Dermis microvascular lymphatic vessel endothelial cell (primary cell): ENCODE measurements at regions not wholly inside any gene's neighbourhood (a gene's known extent, or its start where the extent isn't known, plus 50 kb on each side); places are given as distances from the start of the nearest gene placed in this dataset.

Experiments used
- DNase-seq, 2 donors: peaks; one replicate each; pipeline versions ENCODE4 v3.0.0 to v3.0.0-alpha.2; 2010; ENCODE audit warnings: low read depth in 2 of 2

DNA sequence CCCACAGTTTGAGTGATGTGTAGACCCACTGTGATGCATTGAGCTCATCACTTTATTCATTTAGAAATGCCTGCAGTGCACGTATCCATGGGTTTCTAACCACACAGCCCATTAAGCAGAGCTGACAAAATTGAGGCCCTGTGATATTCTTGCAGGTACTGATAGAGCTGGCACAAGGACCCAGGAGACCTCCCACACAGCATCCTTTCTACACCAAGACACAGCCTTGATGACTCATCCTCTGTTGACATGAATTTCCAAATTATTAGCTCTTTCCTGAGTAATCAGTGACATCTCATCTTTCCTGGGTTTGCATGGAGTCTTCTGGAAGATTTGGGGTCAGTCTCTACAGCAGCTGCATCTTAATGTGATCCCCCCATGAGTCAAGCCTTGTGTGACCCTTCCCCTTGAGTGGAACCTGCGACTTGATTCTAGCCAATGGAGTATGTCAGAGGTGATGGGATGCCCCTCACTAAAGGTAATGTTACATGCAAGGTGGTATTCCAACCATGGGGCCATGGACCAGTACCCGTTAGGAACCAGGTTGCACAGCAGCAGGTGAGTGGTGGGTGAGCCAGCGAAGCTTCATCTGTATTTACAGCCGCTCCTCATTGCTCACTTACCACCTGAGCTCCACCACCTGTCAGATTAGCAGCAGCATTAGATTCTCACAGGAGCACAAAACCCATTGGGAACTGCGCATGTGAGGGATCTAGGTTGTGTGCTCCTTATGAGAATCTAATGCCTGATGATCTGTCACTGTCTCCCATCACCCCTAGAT is 181.1 kb upstream of the ARL4C start:
- DNase-seq, result no peak

DNA sequence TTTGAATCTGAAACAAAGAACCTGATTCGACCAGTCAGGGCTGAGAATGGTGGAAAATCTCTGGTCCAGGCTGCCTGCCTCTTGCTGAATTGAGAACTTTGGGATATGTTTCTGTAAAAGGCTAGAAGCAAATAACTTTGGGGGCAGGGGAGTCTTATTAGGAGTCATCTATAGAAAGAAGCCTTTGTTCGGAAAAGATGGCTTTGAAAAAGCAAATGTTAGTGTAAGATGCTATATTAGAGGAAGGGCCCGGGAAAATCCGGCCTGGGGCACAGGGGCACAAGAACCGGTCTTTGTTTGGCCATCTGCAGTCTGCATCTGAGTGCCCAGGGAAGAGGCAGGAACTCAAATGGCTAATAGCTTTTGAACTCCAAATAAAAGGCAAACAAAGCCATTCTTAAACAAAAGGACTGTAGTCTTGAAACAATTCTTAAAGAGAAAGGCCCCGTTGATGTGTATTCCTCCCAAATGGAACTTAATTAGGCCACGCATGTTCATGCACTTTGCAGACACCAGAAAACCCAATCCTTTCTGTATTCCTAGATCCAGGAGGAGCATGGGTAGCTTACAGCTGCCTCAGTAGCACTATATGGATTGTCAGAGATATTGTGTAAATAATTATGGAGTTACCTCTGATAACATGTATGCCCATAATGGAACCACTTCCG is 180.0 kb upstream of the ARL4C start:
- DNase-seq, result no peak

DNA sequence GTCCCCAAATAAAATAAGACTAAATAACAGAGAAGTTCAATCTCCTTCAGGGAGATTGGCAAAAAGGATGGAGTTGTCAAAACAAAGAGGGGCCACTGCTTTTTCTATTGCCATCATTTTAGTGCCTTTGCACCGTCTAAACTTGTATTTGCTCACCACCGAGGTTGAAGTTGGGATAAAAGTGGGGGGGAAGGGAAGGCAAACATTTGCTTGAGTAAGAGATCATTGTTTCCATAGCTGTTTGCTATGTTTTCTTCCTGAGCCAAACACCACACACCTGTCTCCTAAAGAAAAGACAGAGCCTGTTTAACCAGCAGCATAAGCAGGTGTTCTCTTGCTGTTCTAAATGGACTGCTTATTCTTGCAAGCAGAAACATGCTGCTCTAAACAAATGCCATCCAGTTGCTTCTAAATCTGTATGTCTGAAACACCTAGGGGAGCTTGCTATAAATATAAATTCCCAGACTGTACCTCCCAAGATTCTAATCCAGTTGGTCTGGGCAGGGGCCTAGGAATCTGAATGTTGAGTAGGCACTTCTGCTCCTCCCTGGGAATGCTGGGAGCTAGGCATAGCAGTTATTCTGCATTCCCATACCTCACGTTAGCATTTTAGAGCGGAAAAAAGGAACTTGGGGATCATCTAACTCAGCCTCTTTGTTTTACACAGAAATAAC is 179.4 kb upstream of the ARL4C start:
- no peak for DNase-seq

DNA sequence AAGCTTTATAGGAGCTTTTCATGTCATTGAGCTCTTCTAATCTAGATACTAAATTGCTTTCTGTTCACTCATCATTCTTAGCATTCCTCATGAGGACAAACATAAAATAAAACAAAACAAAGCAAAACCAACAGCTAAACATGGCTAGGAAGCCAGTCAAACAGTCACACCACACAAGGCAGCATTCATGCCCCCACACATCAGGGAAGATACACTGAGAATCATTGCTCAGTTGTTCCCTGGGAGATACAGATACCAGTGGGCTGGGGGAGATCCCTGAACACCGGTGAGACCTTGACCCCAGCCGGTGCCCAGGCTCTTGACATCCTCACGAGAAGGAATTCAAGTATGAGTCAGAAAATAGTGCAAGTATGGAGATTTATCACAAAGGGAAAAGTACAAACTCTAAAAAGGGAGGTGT is 177.9 kb upstream of the ARL4C start:
- DNase-seq, result peak in 1 of 2 donors; percentile 43

DNA sequence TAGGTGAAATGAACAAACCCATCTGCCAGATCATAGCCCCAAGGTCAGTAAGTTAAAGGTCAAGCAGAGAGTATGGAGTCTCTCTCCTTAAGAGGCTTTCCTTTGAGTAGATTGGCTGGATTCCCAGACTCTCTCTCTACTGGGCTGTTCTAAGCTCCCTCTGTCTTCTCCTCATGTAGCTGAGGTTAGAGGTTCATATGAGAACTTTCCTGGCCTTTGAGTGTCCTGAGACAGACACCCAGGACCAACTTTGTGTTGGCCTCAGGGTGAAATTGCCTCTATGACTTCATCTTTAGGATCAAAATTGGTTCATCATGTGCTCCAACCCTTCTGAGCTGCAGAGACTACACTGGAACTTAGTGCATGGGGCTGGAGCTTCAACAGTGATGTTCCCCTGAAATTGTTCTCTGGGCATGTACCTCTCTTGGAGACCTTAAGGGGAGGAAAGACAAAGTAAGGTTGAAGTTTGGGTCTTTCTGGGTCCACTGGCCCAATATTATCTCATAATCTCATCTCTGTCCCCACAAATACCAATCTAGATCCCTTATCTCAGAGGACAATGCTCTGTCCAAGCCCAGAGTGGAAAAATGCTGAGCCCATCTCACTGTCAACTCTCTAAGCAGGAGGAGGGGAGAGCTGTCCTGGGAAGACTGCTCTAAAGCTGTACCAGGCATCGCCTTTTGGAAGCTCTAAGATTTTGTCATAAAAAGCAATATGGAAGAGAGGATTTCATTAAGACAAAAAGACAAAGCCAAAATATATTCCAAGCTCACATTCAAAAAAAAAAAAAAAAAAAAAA is 177.3 kb upstream of the ARL4C start:
- DNase-seq, result no peak

DNA sequence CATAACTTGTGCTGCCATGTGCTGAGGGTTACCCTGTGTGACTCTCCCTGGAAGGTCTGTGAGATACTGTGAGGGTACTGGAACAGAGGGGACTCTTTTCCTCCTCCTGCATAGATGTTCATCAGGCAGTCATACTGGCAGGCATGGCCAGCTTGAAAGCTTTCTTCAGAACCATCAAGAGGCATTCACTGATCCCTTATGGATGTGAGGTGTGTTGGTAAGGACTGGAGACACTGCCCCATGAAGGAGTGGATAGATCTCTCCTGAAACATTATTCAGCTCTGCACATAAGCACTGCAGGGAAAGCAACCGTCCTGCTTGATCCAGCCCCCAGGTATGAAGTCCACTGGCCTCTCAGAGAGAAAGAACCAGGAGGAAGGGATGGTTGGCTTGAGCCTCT is 176.6 kb upstream of the ARL4C start:
- DNase-seq, result no peak

DNA sequence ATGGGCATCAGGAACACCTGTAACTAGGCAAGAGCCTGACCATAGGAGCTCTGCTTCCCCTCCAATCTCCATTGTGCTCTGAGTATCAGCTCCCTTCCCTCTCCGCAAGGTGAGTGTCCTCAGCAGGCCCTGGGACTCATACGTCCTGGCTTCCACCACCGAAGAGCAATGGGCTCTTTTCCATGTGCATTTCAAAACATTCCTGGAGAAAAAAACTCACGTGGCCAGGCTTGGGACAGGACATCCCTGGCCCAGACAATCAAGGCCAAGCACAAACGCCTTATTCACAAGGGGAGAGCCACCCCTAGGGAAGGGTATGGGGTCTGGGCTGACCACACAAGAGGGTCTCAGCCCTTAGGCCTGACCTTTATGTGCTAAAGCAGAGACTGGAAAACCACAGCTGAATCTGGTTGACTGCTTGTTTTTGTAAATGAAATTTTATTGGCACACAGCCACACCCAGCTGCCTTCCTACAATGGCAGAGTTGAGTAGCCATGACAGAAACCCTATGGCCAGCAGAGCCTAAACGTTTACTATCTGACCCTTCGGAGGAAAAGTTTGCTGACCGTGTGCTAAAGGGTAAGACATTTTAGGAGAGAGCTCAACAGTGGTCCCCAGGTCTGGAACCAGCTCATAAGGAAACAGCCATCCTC is 175.7 kb upstream of the ARL4C start:
- DNase-seq, result peak in 1 of 2 donors; percentile 44

DNA sequence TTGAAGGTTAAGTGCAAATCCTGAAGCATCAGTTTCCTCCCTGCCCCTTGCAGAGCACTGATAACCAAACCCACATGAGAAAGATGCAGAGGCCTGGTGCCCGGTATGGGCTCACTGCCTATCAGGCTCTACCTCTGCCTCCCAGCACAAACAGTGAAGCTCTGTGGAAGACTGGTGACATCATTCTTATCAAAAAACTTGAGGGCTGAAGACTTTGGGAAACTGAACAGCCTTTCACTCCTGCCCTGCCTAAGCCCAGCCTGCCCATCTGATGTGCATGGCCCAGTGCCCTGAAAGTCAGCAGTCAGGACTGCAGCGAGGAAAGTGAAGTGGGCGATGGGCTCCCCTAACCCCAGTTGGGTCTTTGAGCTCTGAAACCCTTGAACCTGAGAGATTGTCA is 174.8 kb upstream of the ARL4C start:
- DNase-seq, result no peak

DNA sequence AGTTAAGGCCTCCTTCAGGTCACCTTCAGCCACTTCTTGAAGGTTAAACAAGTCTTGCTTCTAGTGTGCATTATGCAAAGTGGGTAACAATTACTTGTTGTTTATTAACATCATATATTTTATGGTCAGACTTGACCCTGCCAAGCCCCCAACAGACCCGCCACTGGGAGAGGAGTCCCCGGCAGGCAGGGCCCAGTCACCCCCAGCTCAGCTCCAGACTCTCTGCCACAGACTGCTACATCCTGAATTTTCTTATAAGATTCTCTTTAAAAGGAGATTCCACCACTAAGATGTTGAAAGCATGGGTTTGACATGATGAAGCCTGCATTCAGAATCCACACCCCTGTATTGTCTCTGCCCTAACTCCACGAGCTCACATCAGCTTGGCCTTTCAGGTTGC is 174.3 kb upstream of the ARL4C start:
- no peak for DNase-seq

DNA sequence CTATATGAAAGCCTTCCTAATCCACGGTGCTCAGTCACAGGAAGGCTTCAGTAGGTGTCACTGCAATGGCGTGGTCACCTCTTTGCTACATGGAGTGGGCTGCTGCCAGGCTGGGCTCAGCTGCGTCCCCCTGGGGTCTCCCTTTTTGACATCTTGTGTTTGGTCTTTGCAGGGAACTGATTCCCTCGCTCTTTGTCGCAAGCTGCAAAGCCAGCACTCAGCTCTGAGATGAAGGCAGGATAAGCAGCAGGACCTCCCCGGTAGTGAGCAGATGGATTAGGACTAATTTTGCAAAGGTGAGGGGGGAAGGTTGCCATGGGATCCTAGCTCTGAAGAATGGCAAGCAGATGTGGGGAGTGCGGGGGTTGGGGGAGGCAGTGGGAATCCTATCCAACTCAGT is 173.9 kb upstream of the ARL4C start:
- no peak for DNase-seq

DNA sequence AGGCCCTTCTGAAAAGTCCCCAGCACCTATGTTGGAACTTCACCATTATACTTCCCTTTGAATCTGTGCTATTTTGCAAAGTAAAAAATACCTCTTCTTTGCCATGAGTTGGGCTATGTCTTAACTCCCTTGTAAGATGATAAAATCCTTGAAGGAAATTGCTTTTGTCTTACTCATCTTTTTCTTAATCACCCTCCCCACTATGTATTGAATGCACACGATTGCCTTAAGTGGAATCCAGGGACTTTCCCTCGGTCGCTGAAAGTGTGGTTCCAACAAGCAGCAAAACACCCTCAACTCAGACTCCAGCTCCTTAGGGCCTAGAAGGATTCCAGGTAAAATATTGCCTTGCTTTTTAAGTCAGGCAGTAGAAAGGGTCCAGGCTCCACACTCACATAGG is 173.2 kb upstream of the ARL4C start:
- peak in 1 of 2 donors; percentile 59 for DNase-seq

DNA sequence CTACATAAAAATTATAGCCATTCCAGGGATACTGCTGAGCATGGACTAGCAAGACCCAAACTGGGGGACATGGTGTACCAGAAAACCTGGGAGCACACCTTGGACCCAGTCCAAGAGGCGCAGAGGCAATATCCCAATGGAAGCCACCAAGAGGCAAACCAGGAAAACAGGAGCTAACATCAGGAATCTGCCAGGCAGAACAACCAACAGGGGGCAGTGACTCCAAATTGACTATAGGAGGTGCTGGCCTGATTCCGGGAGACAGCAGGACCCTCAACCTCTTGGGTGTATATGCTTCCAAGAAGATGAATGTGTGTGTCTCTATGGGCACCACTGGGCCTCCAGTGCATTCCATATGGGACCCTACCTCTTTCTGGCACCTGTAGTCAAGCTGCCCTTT is 172.7 kb upstream of the ARL4C start:
- no peak for DNase-seq

DNA sequence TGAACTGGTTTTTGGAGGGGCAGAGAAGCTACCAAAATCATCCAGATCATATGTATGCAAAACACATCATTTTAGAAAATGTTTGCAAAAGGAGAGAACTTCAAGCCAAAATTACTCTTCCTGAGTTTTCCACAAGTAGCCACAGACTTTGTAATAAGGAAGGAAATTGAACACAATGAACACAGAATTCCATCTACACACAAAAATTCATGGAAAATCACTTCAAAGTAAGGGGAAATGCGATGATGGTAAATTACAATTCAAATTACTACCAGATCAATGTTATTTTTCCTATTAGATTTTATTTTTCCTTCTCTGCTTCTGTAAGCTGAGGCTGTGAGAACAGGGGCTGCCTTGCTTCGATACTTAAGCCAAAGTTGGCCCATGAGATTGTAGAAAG is 172.1 kb upstream of the ARL4C start:
- peak in 1 of 2 donors; percentile 53 for DNase-seq

DNA sequence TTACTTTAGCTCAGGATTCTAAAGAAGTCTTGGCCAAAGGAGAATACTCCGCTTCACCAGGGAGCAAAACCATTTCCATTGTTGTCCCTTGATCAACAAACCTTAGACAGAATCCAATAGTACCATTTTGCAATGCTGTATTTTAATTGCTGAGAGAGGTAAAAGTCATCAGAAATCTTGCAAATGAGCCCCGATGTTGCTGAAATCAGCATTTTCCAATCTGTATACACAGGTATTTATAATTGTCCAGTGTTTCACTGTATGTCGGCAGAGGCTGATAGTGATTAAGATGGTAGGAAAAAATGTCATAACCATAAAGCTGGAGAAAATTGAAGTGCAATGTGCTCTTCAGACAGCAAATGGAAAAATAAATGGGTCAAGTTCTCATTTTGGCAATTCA is 170.0 kb upstream of the ARL4C start:
- no peak for DNase-seq

DNA sequence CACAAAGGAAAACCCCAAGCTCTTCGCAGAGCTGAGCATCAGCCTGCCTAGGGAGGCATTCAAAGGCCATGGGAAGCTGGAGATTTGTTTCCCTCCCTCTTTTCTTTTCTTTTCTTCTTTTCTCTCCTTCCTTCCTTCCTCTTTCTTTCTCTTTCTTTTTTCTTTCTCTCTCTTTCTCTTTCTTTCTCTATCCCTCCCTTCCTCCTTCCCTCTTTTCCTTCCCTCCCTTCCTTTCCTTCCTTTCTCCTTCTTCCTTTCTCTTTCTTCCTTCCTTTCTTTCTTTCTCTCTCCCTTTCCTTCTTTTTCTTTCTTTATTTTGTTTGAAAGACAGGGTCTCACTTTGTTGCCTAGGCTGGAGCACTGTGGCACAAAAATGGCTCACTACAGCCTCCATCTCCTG is 168.4 kb upstream of the ARL4C start:
- no peak for DNase-seq

DNA sequence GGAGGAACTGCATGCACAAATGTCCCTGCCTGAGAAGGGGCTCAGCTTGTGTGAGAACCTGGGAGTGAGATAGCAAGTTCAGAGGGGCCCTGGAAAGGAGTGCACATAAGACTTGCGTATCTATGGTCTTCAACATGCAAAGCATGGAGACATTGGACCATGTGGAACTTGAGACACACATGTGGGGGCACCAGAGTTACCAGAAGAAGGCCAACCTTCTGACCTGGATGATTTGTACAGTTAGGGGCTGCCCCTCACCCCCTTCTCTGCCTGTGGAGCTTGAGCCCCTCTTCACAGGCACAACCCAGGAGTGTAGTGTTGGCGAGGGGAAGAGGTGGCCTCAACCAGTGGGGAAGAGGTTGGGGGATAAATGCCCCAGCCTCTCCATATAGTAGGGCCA is 165.0 kb upstream of the ARL4C start:
- DNase-seq, result no peak

DNA sequence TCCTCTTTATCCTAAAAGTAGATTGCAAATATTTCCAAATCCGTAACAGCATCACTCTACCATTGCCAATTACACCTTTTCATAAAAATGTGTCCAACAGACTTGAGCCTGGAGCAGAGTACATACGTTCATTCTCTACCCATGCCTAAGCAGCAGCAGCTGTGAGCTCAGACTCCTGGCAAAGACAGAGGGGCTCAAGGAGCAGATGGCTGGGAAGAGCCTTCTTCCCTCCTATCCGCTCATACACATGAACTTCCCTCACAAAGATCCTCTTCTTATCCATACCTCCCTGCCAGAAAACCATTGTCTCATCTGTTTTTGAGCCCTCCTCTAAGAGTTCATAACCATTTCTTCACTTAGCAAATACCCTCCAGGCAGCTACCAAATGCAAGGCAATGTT is 164.3 kb upstream of the ARL4C start:
- no peak for DNase-seq

DNA sequence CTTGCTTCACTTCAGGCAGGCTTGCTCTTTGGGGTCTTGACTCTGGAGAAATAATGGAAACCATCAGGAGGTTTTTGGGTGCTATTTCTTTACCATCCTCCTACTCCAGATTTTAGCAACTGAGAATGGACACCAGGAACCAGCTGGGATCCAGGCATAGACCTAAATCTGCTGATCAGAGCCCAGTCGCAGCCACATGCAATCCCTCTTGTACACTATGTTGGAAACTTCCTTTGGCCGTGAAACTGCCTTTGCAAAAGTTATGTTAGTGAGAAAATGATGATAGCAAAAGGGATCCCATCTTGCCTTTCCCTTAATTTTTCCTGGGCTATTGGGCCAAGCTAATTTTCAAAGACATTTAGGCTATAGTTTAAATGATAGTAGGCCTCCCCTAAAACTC is 158.8 kb upstream of the ARL4C start:
- DNase-seq, result no peak

DNA sequence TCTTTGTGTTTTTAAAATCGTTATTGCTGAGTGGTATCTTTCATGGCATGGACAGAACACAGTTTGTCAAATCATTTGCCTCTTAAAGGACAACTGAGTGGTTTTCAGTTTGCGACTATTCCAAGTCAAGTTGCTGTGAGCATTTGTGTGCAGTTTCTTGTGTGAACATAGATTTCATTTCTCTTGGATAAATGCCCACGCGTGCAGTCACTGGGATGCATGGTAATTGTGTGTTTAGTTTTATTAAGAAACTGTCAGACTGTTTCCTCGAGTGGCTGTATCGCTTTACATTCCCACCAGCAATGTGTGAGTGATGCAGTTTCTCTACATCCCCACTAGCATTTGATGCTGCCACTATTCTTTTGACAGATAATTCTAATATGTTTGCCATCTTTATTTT is 154.0 kb upstream of the ARL4C start:
- DNase-seq, result no peak

DNA sequence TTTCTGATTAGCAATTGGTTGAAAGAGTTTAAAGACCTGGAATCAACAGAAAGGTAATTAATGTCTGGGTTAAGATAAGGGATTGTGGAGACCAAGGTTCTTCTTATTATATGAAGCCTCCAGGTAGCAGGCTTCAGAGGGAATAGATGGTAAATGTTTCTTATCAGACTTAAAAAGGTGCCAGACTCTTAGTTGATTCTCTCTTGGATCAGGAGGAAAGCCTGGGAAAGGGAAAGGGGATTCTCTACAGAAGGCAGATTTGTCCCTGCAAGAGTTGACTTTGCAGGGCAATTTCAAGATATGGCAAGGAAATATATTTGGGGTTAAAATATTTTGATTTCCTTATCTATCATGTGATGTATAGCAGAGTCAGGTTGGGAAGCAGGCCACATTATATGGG is 153.1 kb upstream of the ARL4C start:
- DNase-seq, result no peak

DNA sequence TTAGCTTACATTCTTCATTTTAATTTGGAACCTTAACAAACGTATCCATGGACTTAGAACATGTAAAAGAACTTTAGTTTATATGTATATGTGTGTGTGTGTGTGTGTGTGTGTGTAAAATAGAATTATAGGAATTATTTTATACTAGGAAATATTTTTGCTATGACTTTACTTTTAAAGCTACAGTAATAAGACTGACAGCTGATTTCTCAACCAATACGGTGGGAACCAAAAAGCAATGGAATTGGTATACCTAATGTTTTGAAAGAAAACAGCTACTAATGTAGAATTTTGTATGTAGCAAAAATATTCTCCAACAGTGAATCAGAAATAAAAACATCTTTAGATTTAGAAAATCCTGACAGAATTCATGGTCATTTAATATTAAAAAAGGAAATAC is 146.5 kb upstream of the ARL4C start:
- DNase-seq, result no peak

DNA sequence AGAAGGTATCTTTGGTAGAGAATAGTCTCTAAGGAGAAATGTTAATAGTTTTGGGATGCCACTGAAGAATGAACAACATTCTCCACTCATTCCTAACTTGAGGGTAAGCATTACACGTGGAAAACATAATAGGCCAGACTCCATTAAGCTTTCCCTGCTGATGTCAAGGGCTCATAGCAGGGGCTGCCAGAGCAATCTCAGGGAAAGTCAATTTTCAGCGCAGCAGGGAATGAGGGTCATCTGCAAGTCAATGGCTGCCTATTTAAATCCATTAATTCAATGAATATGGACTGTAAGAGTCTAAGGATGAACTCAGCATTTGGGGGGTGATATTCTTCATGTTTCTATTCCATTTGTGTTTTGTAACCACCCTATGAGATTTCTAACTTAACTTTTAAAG is 144.2 kb upstream of the ARL4C start:
- DNase-seq, result no peak
